Neural cell (in vitro differentiated cells): ENCODE measurements at regions not wholly inside any gene's neighbourhood (a gene's known extent, or its start where the extent isn't known, plus 50 kb on each side); places are given as distances from the start of the nearest gene placed in this dataset.

Source experiments
- H2AFZ ChIP-seq: fragments of 200-600, 300-800 bp; sonication (generic), shearing (Covaris generic); 2 replicates; pipeline ENCODE4 v1.6.0; 2014; ENCODE audit warnings: low read depth, mild to moderate bottlenecking, antibody characterized with exemption, low read length, moderate library complexity
- H3F3A ChIP-seq: fragments of 200-600 bp; shearing (Covaris generic); 2 replicates; pipeline ENCODE4 v1.6.1; 2016; ENCODE audit warnings: mild to moderate bottlenecking, moderate library complexity, mixed read lengths, antibody characterized with exemption, low read length; ENCODE audit not compliant: insufficient read depth, poor library complexity, severe bottlenecking
- H3K27ac ChIP-seq: fragments of 200-600, 300-800 bp; sonication (generic), shearing (Covaris generic); 2 replicates; pipeline ENCODE4 v1.5.1; 2014; ENCODE audit warnings: mild to moderate bottlenecking, low read length, moderate library complexity
- H3K27me3 ChIP-seq: fragments of 300-800, 200-600 bp; sonication (generic), shearing (Covaris generic); 2 replicates; pipeline ENCODE4 v1.6.0; 2014; ENCODE audit warnings: mild to moderate bottlenecking, low read depth, low read length, moderate library complexity; ENCODE audit not compliant: insufficient read depth
- H3K36me3 ChIP-seq: fragments of 300-800, 200-600 bp; sonication (generic), shearing (Covaris generic); 2 replicates; pipeline ENCODE4 v1.5.1; 2014; ENCODE audit warnings: mild to moderate bottlenecking, antibody characterized with exemption, low read length, moderate library complexity; ENCODE audit not compliant: insufficient read depth
- H3K4me2 ChIP-seq: fragments of 300-800, 200-600 bp; sonication (generic), shearing (Covaris generic); 2 replicates; pipeline ENCODE4 v1.6.0; 2014; ENCODE audit warnings: mild to moderate bottlenecking, low read length
- H3K4me3 ChIP-seq: fragments of 300-800, 200-600 bp; sonication (generic), shearing (Covaris generic); 2 replicates; pipeline ENCODE4 v1.5.1; 2014; ENCODE audit warnings: mild to moderate bottlenecking, low read length, moderate library complexity
- H3K79me2 ChIP-seq: fragments of 200-600 bp; shearing (Covaris generic); replicated peaks from 2 replicates; pipeline ENCODE4 v1.6.0; 2014; ENCODE audit warnings: mild to moderate bottlenecking, low read length, moderate library complexity; ENCODE audit not compliant: insufficient read depth
- H3K9ac ChIP-seq: fragments of 300-800, 200-600 bp; sonication (generic), shearing (Covaris generic); 2 replicates; pipeline ENCODE4 v1.6.1; 2016; ENCODE audit warnings: mild to moderate bottlenecking, low read length, mixed read lengths
- H3K9me2 ChIP-seq: fragments of 200-600 bp; shearing (Covaris generic); 2 replicates; pipeline ENCODE4 v1.6.1; 2016; ENCODE audit warnings: mild to moderate bottlenecking, low read length, mixed read lengths; ENCODE audit not compliant: insufficient read depth
- H3K9me3 ChIP-seq: fragments of 200-600, 300-800 bp; sonication (generic), shearing (Covaris generic); 2 replicates; pipeline ENCODE4 v1.6.1; 2016; ENCODE audit warnings: mild to moderate bottlenecking, mixed run types, low read length, moderate library complexity, mixed read lengths
- H4K20me1 ChIP-seq: fragments of 200-600 bp; shearing (Covaris generic); 2 replicates; pipeline ENCODE4 v1.6.1; 2016; ENCODE audit warnings: mild to moderate bottlenecking, mixed run types; ENCODE audit not compliant: insufficient read depth
- EP300 ChIP-seq: fragments of 450-650 bp; conservative IDR thresholded peaks from 2 replicates; pipeline ENCODE4 v1.6.1; 2014; ENCODE audit warnings: antibody characterized with exemption, mild to moderate bottlenecking, moderate library complexity; ENCODE audit not compliant: poor library complexity, severe bottlenecking
- EZH2 ChIP-seq: fragments of 200-600, 300-800 bp; shearing (Covaris generic), sonication (generic); IDR thresholded peaks from 2 replicates; pipeline ENCODE4 v1.6.1; 2014; ENCODE audit warnings: antibody characterized with exemption, low read length, borderline replicate concordance, mild to moderate bottlenecking; ENCODE audit not compliant: insufficient read depth, poor library complexity, severe bottlenecking
- MXI1 ChIP-seq: fragments of 450-650 bp; conservative IDR thresholded peaks from 2 replicates; pipeline ENCODE4 v1.6.1; 2014; ENCODE audit warnings: antibody characterized with exemption, mild to moderate bottlenecking; ENCODE audit not compliant: poor library complexity, severe bottlenecking
- POLR2AphosphoS5 ChIP-seq: IDR thresholded peaks from 2 replicates; pipeline ENCODE4 v1.6.1; 2012
- RAD21 ChIP-seq: fragments of 450-650 bp; conservative IDR thresholded peaks from 2 replicates; pipeline ENCODE4 v1.6.1; 2014; ENCODE audit warnings: antibody characterized with exemption, mild to moderate bottlenecking, moderate library complexity
- SMC3 ChIP-seq: fragments of 450-650 bp; conservative IDR thresholded peaks from 2 replicates; pipeline ENCODE4 v1.6.1; 2014; ENCODE audit warnings: antibody characterized with exemption, mild to moderate bottlenecking, moderate library complexity; ENCODE audit not compliant: poor library complexity
- TAF1 ChIP-seq: IDR thresholded peaks from 2 replicates; pipeline ENCODE4 v1.6.1; 2012; ENCODE audit warnings: low read depth
- TF ChIP-seq, protein P1 (sequence below): fragments of 450-650 bp; IDR thresholded peaks from 2 replicates; pipeline ENCODE4 v1.5.1; 2014; ENCODE audit warnings: antibody characterized with exemption, mild to moderate bottlenecking, moderate library complexity; ENCODE audit not compliant: poor library complexity, severe bottlenecking
- TF ChIP-seq, protein P2 (sequence below): IDR thresholded peaks from 2 replicates; pipeline ENCODE4 v1.6.1; 2012; ENCODE audit warnings: borderline replicate concordance

DNA sequence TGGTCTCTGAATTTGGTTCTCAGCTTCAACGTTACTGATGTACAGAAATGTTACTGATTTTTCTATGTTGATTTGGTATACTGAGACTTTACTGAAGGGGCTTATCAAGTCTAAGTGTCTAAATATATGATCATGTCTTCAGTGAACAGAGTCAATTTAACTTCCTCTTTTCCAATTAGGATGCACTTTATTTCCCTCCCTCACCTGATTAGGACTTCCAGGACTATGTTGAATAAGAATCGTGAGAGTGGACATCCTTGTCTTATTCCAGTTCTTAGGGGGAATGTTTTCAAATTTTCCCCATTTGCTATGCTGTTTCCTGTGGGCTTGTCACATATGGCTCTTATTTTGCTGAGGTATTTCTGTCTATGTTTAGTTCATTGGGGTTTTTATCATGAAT, 349.5 kb downstream of the PRR16 start (continued):
- TF ChIP-seq, protein P1, sequence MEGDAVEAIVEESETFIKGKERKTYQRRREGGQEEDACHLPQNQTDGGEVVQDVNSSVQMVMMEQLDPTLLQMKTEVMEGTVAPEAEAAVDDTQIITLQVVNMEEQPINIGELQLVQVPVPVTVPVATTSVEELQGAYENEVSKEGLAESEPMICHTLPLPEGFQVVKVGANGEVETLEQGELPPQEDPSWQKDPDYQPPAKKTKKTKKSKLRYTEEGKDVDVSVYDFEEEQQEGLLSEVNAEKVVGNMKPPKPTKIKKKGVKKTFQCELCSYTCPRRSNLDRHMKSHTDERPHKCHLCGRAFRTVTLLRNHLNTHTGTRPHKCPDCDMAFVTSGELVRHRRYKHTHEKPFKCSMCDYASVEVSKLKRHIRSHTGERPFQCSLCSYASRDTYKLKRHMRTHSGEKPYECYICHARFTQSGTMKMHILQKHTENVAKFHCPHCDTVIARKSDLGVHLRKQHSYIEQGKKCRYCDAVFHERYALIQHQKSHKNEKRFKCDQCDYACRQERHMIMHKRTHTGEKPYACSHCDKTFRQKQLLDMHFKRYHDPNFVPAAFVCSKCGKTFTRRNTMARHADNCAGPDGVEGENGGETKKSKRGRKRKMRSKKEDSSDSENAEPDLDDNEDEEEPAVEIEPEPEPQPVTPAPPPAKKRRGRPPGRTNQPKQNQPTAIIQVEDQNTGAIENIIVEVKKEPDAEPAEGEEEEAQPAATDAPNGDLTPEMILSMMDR, result no peak
- no peak for TF ChIP-seq SMC3

DNA sequence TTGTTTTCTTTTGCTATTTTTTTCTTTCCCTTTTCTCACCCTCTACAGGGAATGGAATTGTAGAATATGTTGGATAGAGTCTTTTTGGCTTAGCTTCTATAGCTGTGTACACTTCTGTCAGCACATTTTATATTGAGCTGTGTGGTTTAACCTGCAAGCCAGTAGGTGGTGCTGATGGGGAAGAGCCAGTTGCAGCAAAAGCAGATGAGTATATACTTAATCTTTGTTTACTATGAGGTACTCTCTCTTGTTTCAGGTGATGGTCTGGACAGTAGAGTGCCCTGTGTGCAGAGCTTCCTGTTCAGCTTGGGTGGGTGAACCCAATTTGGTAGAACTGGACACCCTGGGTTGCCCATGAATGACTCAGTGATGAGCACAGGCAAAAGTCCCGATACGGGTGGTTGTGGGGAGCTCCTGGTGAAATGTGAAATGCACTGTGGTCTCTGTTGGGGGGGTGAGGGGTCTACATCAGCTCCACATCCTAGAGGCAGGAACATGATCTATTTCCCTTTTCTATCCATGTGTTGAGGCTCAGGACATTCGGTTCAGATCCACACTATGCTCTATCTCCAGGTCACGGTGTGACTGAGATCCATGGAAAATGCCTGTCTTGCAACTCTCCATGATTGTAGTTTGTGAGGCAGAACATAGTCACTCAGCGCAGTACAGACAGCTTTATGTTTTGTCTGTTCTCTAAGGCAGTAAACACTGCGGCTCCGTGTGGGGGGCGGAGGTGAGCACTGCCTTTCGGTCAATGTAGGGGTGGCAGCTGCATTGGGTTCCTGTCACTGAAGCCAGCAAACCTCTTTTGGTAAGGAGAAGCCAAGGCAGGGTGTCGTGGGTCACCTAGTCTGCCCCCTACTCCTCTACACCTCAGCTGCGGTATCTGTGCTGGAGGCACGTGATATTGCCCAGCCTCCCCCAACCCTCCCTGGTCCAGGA, 353.2 kb downstream of the PRR16 start:
- Histone ChIP-seq H3K79me2 (no peaks in the 10 kb centered on the region), H3K27ac (no peak overlapping the region), H3K36me3 (no peaks in the 10 kb centered on the region), H3K4me3 (no peak overlapping the region), H3K9me2 (no peaks in the 10 kb centered on the region), H3K4me2 (no peak overlapping the region), H3K9me3 (peaks cover 6% of the 10 kb centered on the region), H3F3A (no peaks in the 10 kb centered on the region), H4K20me1 (no peaks in the 10 kb centered on the region), H3K27me3 (no peaks in the 10 kb centered on the region), H2AFZ (no peak overlapping the region), H3K9ac (no peak overlapping the region)
- TF ChIP-seq TAF1 (no peak), RAD21 (peak; percentile 29)
- TF ChIP-seq, protein P1, result peak; percentile 38

DNA sequence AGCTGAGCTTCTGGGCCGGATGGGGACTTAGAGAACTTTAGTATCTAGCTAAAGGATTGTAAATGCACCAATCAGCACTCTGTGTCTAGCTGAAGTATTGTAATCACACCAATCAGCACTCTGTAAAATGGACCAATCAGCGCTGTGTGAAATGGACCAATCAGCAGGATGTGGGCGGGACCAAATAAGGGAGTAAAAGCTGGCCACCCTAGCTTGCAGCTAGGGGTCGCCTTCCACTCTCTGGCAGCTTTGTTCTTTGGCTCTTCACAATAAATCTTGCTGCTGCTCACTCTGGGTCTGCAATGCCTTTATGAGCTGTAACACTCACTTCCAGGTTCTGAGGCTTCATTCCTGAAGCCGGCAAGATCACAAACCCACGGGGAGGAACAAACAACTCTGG, 354.0 kb downstream of the PRR16 start:
- Histone ChIP-seq H2AFZ (no peak overlapping the region), H3K36me3 (no peaks in the 10 kb centered on the region), H3K79me2 (no peaks in the 10 kb centered on the region), H3K9me2 (no peaks in the 10 kb centered on the region), H3F3A (no peaks in the 10 kb centered on the region), H3K9me3 (no peaks in the 10 kb centered on the region), H3K9ac (no peak overlapping the region), H3K27me3 (no peaks in the 10 kb centered on the region), H3K4me2 (no peak overlapping the region), H3K27ac (no peak overlapping the region), H4K20me1 (no peaks in the 10 kb centered on the region), H3K4me3 (no peak overlapping the region)
- TF ChIP-seq EP300, result no peak
- no peak for TF ChIP-seq SMC3
- no peak for TF ChIP-seq EZH2
- TF ChIP-seq, protein P2, sequence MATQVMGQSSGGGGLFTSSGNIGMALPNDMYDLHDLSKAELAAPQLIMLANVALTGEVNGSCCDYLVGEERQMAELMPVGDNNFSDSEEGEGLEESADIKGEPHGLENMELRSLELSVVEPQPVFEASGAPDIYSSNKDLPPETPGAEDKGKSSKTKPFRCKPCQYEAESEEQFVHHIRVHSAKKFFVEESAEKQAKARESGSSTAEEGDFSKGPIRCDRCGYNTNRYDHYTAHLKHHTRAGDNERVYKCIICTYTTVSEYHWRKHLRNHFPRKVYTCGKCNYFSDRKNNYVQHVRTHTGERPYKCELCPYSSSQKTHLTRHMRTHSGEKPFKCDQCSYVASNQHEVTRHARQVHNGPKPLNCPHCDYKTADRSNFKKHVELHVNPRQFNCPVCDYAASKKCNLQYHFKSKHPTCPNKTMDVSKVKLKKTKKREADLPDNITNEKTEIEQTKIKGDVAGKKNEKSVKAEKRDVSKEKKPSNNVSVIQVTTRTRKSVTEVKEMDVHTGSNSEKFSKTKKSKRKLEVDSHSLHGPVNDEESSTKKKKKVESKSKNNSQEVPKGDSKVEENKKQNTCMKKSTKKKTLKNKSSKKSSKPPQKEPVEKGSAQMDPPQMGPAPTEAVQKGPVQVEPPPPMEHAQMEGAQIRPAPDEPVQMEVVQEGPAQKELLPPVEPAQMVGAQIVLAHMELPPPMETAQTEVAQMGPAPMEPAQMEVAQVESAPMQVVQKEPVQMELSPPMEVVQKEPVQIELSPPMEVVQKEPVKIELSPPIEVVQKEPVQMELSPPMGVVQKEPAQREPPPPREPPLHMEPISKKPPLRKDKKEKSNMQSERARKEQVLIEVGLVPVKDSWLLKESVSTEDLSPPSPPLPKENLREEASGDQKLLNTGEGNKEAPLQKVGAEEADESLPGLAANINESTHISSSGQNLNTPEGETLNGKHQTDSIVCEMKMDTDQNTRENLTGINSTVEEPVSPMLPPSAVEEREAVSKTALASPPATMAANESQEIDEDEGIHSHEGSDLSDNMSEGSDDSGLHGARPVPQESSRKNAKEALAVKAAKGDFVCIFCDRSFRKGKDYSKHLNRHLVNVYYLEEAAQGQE, result no peak
- TF ChIP-seq POLR2AphosphoS5, result no peak
- TF ChIP-seq RAD21, result no peak
- TF ChIP-seq MXI1, result no peak
- TF ChIP-seq, protein P1, result no peak
- no peak for TF ChIP-seq TAF1
